Fibroblast of lung (primary cell): ENCODE measurements at regions not wholly inside any gene's neighbourhood (a gene's known extent, or its start where the extent isn't known, plus 50 kb on each side); places are given as distances from the start of the nearest gene placed in this dataset.

Experiments used
- CTCF ChIP-seq, 2 donors: IDR thresholded peaks in 1 of 2; conservative IDR thresholded peaks in 1 of 2; 1 replicate in 1 of 2; 2 replicates in 1 of 2; pipeline ENCODE4 v1.5.1; 2011 to 2012; ENCODE audit warnings: low read length in 2 of 2, control low read depth in 1 of 2, inconsistent platforms in 1 of 2, low read depth in 1 of 2, mild to moderate bottlenecking in 1 of 2
- EZH2 ChIP-seq: IDR thresholded peaks from 2 replicates; pipeline ENCODE4 v1.5.1; 2012; ENCODE audit warnings: low read length, control low read depth, mild to moderate bottlenecking; ENCODE audit errors: missing control alignments

- no peak for TF ChIP-seq CTCF (conservative IDR thresholded peaks at IDR 0.05 in 1 of 2, IDR thresholded peaks at IDR 0.05 in 1 of 2; ENCODE audit: low read depth in 1 of 2, low read length in 2 of 2)
- no peak for TF ChIP-seq EZH2
These were observed 394.1 kb downstream of the NEBL start for GRCh38 chr10:20502903-20503585.
